ENCODE measurements at regions not wholly inside any gene's neighbourhood (a gene's known extent, or its start where the extent isn't known, plus 50 kb on each side); places are given as distances from the start of the nearest gene placed in this dataset.

- H3K27me3 Mint-ChIP-seq, result peaks cover 14% of the 10 kb centered on the region
- Histone ChIP-seq H3K36me3 (replicated peaks in 1 of 2; ENCODE audit: control extremely low read depth in 1 of 2, control insufficient read depth in 1 of 2, extremely low read depth in 1 of 2, insufficient read depth in 2 of 2, low read length in 1 of 2) (no peaks in the 10 kb centered on the region), H3K9ac (ENCODE audit: low read length) (no peak overlapping the region), H3K4me1 (ENCODE audit: control insufficient read depth in 2 of 2, insufficient read depth in 2 of 2, low read length in 2 of 2) (no peaks in the 10 kb centered on the region), H3K79me2 (ENCODE audit: control insufficient read depth, insufficient read depth, low read length) (no peaks in the 10 kb centered on the region), H2AFZ (ENCODE audit: insufficient read depth, low read depth, low read length, poor library complexity, severe bottlenecking) (no peak overlapping the region), H3K9me3 (ENCODE audit: control extremely low read depth in 1 of 3, control insufficient read depth in 2 of 3, insufficient read depth in 1 of 3, low read length in 2 of 3) (peaks cover 2 to 14% (median 4%) of the 10 kb centered on the region in 3 donors), H3K4me3 (ENCODE audit: control extremely low read depth in 1 of 5, extremely low read depth in 1 of 5, insufficient read depth in 1 of 5, low read depth in 2 of 5, low read length in 4 of 5) (no peak overlapping the region), H3K4me2 (replicated peaks; ENCODE audit: low read depth, low read length, poor library complexity, severe bottlenecking) (no peak overlapping the region), H3K27ac (ENCODE audit: low read length in 2 of 2) (no peak overlapping the region), H3K27me3 (replicated peaks in 1 of 4; ENCODE audit: control extremely low read depth in 1 of 4, control insufficient read depth in 3 of 4, insufficient read depth in 4 of 4, low read length in 3 of 4) (no peaks in the 10 kb centered on the region), H4K20me1 (ENCODE audit: control insufficient read depth, insufficient read depth, low read length, poor library complexity, severe bottlenecking) (no peaks in the 10 kb centered on the region)
- H3K4me3 Mint-ChIP-seq, result no peak overlapping the region
- TF ChIP-seq CTCF (IDR thresholded peaks at IDR 0.05) (no peak), EZH2 (IDR thresholded peaks at IDR 0.05; ENCODE audit: borderline replicate concordance, insufficient read depth, low read depth, low read length, poor library complexity, severe bottlenecking) (no peak)
- intact Hi-C loops (cut with micrococcal nuclease), result no loop called here
- no peak overlapping the region for H3K27ac Mint-ChIP-seq
- ChIA-PET CTCF (interaction anchor here (1.3 to 1.7 kb wide), 2 partner anchors 9 to 10 kb away, joined by 3 to 5 read pairs; no protein-coding TSS in a partner anchor), POLR2A (no interaction called here)
- peaks cover 3% of the 10 kb centered on the region for H3K4me1 Mint-ChIP-seq
- H3K9me3 Mint-ChIP-seq (ENCODE audit: insufficient read depth), result peaks cover 7% of the 10 kb centered on the region
- ATAC-seq (ENCODE audit: low read depth) (no peak), DNase-seq (no peak)
- WGBS (ENCODE audit: insufficient coverage), result 91% methylated on average over 2 of the region's 3 CpGs
Observed at GRCh38 chr7:130821864-130822263, 87.9 kb upstream of the KLF14 start.

GRCh38 chr7:130822642-130823041 lies 88.6 kb upstream of the KLF14 start:
- peaks cover 3% of the 10 kb centered on the region for H3K4me1 Mint-ChIP-seq
- H2AFZ ChIP-seq (ENCODE audit: insufficient read depth, low read depth, low read length, poor library complexity, severe bottlenecking), result no peak overlapping the region
- DNase-seq, result no peak
- no peak for ATAC-seq (ENCODE audit: low read depth)
- H3K27me3 ChIP-seq (replicated peaks in 1 of 4; ENCODE audit: control extremely low read depth in 1 of 4, control insufficient read depth in 3 of 4, insufficient read depth in 4 of 4, low read length in 3 of 4), result no peaks in the 10 kb centered on the region
- no peak for TF ChIP-seq EZH2 (IDR thresholded peaks at IDR 0.05; ENCODE audit: borderline replicate concordance, insufficient read depth, low read depth, low read length, poor library complexity, severe bottlenecking)
- no peak for TF ChIP-seq CTCF (IDR thresholded peaks at IDR 0.05)
- H3K36me3 ChIP-seq (replicated peaks in 1 of 2; ENCODE audit: control extremely low read depth in 1 of 2, control insufficient read depth in 1 of 2, extremely low read depth in 1 of 2, insufficient read depth in 2 of 2, low read length in 1 of 2), result no peaks in the 10 kb centered on the region
- intact Hi-C loops (cut with micrococcal nuclease), result no loop called here
- no peak overlapping the region for H3K4me2 ChIP-seq (replicated peaks; ENCODE audit: low read depth, low read length, poor library complexity, severe bottlenecking)
- H4K20me1 ChIP-seq (ENCODE audit: control insufficient read depth, insufficient read depth, low read length, poor library complexity, severe bottlenecking), result no peaks in the 10 kb centered on the region
- peaks cover 9% of the 10 kb centered on the region for H3K9me3 Mint-ChIP-seq (ENCODE audit: insufficient read depth)
- no peaks in the 10 kb centered on the region for H3K79me2 ChIP-seq (ENCODE audit: control insufficient read depth, insufficient read depth, low read length)
- H3K27ac ChIP-seq (ENCODE audit: low read length in 2 of 2), result no peak overlapping the region
- peaks cover 0 to 22% (median 5%) of the 10 kb centered on the region in 3 donors for H3K9me3 ChIP-seq (ENCODE audit: control extremely low read depth in 1 of 3, control insufficient read depth in 2 of 3, insufficient read depth in 1 of 3, low read length in 2 of 3)
- peaks cover 14% of the 10 kb centered on the region for H3K27me3 Mint-ChIP-seq
- H3K27ac Mint-ChIP-seq, result no peak overlapping the region
- no peak overlapping the region for H3K4me3 ChIP-seq (ENCODE audit: control extremely low read depth in 1 of 5, extremely low read depth in 1 of 5, insufficient read depth in 1 of 5, low read depth in 2 of 5, low read length in 4 of 5)
- H3K4me3 Mint-ChIP-seq, result no peak overlapping the region
- ChIA-PET CTCF (interaction anchor here (1.3 to 1.7 kb wide), 2 partner anchors 8 to 10 kb away, joined by 3 to 5 read pairs; no protein-coding TSS in a partner anchor), POLR2A (no interaction called here)
- WGBS (ENCODE audit: insufficient coverage), result no CpG with 5 or more reads among the region's 2 CpGs
- H3K4me1 ChIP-seq (ENCODE audit: control insufficient read depth in 2 of 2, insufficient read depth in 2 of 2, low read length in 2 of 2), result no peaks in the 10 kb centered on the region
- H3K9ac ChIP-seq (ENCODE audit: low read length), result no peak overlapping the region

Measured in B cell (primary cell).